Stimulated activated CD8-positive, alpha-beta memory T cell treated with anti-CD3 and anti-CD28 coated beads, Interleukin-7, amount 100 ng/mL, for 4 hours (primary cell): ENCODE measurements at regions not wholly inside any gene's neighbourhood (a gene's known extent, or its start where the extent isn't known, plus 50 kb on each side); places are given as distances from the start of the nearest gene placed in this dataset.
"Not testable (repeated sequence)": the region's sequence is repeated elsewhere in the genome, so short reads cannot be mapped to it uniquely, and the experiment has no call there.

Experiments
- DNase-seq, 2 donors: peaks; one replicate each; pipeline ENCODE4 v3.0.0-alpha.2; 2020; ENCODE audit warnings: low read depth in 2 of 2

DNA sequence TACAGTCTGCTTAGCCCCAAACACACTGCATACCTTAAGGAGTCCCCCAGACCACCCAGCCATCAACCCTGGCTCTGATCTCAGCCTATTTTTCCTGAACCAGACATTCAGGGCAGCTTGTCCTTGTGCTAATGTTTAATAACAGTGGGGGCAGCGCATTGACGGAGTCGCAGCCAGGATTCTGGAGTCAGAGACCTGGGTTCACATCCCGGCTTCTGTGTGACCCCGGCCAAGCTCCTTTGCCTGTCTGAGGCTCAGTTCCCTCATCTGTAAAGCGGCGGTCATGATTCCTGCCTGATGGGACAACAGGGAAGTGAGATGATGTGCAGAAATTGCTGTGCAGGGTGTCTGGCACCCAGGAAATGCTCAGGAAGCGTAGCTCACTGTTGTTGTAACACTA, 63.1 kb downstream of the MATN1 start:
- no peak for DNase-seq

DNA sequence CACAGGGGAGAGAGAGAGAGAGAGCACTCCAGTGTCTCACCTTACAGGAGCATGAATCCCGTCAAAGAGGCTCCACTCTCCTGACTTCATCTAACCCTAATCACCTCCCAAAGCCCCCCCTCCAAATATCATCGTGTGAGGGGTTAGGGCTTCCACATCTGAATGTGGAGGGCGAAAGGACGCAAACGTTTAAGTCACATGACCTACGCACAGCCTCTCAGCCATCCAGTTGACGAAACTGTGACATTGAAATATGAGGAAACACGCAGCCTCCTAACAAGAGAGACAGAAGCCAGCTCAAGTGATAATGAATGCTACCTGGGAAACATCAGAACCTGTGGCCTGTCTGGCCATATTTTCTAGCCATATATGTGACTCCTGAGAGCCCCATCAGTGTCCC, 63.7 kb downstream of the MATN1 start:
- no peak for DNase-seq

DNA sequence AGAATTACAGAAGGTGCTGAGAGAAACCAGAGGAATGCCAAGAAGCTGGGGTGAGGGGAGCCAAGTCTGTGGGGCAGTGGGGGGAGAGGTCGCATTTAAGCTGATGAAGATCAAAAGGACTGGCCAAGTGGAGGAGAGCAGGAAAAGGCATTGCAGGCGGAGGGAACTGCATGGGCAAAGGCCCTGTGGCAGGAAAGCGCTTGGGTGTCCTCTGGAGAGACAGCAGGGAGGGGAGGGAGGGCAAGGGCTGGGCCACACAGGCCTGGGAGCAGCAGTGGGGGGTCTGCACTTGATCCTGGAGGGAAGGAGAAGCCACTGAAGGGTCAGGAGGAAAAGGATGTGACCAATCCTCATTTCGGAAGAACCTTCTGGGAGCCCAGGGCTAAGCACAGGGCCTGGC, 65.0 kb downstream of the MATN1 start:
- not testable (repeated sequence) for DNase-seq

DNA sequence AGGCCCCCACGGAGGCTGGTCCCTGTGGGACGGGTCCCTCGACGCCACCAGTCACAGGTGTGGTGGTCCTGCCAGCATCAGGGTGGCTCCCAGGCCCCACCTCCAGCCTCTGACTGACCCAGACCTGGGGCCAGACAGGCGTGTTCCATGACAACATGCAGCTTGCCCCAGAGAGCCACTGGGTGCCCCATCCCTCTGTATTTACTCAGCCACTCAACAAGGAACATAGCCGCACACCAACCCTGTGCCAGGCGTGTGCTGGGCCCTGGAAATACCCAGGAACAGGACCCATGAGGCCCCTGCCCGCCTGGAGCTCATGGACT, 65.4 kb downstream of the MATN1 start:
- no peak for DNase-seq

DNA sequence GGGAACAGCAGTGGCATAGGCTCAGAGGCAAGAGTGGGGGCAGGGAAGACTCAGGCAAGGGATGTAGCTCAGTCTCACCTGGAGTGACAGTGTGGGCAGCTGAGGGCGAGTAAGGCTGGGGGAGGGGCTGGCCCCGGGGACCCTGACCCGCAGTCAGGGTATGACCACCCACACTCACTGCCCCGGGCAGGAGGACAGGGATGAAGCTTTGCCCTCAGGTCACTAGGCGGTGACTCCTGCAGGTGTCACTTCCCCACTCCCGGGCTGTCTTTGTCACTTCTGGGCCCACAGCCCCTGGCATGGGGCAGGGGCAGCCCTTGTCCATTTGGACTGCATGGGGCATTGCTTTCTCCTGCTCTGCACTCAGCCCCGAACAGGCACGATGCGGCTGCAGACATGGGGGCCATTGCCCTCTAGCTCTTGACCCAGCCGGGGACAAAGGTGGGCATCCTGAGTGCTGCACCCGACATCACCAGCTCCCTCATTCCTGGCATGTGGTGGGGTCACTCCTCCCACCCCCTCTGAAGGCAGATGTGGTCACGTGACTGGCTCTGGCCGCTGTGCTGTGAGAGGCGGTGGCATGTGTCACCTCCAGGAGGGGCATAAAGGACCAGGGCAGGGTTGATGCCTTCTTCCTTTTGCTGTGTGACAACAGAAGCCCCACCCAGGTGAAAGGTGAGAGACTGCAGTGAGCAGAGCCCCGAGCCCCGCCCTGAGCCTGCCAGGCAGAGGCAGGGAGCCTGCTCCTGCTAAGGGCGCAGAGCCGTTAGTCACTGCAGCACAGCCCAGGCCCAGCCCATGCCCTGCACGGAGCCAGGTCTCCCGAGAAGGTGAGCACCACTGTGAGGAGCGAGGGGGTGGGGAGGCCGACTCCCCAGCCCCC, 66.0 kb downstream of the MATN1 start:
- DNase-seq: no peak

DNA sequence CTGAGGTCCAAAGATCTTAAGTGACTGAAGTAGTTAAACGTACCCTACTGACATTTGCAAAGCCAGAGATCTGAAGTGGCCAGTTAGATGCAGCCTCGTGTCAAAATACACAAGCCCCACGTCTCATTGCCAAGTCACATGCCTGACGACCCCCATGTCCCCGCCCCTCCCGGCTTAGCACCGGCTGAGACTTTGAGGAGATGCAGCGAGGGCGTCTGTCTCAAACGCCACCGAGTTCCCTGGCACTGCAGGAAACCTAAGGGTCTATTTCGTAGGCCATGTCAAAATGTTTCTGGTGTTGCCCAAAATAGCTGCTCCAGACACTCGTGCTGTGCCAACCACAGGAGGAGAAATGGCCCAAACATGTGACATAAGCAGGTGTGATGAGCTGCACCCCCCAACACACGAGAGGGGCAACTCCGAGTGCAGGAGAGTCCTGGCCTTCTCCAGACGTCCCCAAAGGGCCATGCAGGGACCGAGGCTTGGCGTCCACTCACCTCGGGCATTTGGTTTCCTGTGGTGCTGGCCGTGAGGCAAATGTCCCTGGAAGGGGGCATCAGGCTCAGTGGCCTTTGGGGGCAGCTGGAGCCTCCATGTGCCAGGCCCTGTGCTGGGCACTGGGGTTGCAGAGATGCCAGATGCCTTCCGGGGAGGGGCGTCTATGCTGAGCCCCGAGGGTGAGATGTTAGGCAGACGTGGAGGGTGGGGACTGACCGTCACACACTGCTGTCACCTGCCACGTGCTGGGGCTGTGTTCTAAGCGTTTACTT, 67.0 kb downstream of the MATN1 start:
- no peak for DNase-seq

DNA sequence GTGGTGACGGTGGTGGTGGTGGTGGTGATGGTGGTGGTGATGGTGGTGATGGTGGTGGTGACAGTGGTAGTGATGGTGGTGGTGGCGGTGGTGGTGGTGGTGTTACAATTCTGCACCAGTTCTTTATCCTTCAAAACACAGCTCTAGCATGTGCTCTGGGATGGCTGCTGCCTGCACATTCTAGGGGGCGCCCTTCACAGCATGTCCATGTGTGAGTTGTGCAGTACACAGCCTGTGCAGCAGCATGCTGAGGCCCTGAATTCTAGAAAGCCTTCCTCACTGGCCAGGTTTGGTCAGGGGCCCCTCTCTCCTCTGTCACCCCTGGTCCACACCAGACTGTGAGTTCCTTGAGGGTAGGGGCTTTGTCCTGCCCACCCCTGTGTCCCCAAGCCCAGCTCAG, 67.7 kb downstream of the MATN1 start:
- DNase-seq: no peak

DNA sequence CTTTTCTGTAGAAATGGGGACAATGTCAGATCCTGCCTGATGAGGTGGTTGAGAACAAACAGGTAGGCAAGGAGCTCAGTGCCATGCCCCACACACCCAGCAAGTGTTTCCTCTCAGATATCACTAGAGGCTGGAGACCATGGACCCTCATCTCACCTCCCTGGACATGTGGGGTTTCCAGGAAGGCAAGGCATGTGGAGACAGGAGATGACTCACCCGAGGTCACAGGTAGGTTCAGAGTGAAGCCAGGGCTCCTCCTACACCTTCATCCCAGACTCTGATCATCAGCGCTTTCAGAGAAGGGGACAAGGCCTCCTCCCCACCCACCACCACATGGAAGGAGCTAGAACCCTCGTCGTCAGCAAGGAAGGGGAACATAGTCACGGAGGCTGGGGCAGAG, 69.2 kb downstream of the MATN1 start:
- no peak for DNase-seq

DNA sequence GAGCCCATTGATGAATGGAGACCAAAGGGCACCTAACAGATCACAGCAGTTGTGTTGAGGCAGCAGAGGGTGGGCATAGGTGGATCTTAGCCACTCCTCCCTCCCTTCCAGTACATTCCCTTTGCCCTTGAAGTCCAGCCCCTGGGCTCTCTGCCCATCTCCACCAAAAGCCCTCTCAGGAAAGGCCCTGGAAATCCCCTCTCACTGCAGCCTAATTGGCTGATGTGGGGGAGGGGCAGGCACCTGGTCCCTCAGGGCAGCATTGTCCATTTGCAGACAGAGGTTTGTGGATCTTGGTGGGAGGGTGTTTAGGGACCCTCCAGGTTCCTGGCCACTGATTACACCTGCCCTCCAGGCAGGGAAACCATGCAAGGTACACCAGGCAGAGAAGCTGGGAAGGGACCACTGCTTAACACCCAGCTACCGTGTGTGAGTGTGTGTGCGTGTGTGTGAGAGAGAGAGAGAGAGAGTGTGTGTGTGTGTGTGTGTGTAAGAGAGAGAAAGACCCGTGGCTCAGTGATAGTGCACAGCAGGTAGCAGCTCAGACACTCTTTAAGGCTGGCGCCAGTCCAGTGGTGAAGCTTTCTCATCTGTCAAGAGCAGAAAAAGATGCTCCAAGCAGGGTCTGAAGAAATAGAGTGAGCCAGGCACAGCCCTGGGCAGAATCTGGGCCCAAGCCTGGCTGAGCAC, 71.1 kb downstream of the MATN1 start:
- DNase-seq: no peak

DNA sequence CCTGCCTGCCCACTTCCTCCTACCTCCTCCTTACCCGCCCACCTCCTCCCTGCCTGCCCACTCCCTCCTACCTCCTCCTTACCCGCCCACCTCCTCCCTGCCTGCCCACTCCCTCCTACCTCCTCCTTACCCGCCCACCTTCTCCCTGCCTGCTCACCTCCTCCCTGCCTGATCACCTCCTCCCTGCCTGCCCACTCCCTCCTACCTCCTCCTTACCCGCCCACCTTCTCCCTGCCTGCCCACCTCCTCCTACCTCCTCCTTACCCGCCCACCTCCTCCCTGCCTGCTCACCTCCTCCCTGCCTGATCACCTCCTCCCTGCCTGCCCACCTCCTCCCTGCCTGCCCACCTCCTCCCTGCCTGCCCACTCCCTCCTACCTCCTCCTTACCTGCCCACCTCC, 72.0 kb downstream of the MATN1 start:
- not testable (repeated sequence) for DNase-seq

DNA sequence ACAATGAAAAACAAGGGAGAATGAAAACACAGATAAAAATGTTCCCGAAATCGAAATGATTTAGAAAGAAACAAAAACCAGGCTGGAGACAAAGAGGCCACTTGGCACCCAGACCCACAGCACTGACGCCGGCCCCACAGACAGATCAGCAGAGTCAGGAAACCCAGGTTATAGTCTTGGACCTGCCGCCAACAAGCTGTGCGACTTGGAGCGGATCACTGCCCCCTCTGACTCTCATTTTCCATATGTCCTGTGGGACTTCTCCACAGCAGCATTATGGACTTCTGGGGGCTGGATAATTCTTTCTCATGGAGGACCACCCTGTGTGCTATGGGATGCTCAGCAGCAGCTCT, 72.4 kb downstream of the MATN1 start:
- no peak for DNase-seq

DNA sequence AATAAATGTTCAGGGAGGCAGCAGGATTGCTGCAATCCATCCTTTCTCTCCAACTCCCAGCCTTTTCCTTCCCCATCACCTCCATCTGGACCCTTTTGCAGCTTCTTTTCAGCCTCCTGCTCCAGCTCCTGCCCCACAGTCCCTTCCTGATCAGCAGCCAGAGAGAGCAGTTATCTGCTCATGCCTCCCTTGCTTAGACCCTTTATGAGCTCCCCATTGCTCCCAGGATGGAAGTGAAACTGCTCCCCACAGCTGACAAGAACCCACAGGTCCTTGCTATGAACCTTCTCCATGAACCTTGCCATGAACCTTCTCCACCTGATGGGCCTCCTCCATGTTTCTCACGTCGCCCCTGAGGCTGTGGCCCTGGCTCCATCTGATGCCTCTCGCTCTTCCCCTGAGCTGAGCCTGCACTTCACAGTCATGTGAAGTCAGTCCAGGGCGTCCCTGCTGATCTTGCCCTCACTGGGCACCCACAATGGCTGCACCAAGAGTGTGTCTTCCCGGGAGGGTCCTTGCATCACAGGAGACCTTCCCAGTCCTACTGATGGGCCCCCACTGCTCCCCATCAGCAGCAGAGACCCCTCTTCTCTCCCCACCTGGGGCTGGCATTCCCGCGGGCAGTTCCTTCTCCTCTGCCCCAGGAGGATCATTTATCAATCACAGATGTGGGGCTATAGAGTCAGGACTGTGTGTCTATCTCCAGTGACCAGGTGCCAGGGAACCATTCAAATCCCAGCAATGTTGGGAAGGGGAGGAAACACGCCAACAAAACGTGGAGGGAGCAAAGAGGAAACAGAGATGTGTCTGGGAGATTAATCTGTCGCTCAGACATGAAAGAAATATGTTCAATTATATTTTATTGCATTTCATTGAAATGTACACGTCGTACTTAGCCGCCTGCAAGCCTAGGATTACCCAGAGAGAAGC, 73.1 kb downstream of the MATN1 start:
- no peak for DNase-seq

DNA sequence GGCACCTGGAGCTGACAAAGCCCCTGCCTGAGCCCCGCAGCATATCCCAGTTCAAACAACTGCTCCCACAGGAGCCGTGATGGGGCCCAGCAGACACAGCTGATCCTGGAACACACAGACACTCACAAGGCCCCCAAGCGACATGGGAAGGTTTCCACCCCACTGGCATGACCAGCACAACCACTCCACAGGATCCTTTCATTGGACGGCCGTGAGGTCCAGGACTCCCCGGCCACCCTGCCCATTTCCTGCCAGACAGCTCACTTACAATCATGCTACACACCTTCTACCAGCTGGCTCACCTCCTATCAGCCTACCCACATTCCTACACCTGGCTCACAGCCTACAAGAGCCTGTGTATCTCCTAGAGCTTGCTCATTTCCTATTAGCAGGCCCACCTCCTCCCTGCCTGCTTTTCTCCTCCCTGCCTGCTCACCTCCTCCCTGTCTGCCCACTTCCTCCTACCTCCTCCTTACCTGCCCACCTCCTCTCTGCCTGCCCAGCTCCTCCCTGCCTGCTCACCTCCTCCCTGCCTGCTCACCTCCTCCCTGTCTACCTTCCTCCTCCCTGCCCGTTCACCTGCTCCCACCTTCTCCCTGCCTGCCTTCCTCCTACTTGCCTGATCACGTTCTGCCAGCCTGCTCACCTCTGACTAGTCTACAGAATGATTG, 73.9 kb downstream of the MATN1 start:
- DNase-seq: no peak

DNA sequence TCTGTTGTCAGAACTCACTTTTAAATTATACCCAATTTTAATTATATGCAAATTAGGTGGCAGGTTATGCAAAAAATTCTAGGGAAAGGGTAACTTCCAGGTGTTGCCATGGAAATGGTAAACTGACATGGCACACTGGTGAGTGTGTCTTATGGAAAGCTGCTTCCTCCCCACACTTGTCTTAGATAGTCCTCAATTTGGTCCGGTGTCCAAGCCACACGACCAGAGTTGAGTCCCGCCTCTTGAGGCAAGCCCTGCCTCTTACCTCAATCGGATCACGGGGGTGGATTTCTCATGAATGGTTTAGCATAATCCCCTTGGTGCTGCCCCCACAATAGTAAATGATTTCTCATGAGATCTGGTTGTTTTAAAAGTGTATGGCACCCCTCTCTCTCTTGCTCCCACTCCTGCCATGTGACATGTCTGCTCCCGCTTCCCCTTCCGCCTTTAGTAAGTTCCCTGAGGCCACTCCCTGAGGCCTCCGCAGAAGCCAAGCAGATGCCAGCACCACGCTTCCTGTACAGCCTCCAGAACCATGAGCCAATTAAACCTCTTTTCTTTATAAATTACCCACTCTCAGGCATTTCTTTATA, 74.9 kb downstream of the MATN1 start:
- no peak for DNase-seq

DNA sequence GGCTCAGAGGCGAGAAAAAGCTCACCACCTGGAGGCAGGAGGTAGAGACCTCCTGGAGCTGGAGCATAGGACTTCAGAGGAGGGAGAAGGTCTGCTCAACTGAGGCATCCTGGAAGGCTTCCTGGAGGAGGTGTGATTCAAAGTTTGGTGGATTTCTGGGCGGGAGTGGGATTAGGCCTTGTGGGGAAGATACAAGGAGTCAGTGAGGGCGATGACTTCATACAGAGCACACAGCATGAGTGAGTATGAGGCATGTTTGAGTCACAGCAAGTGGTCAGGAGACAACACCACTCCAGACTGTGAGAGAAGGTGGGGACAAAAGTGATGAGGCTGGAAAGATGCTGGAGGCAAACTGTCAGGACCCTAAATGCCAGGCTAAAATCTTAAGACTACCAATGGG, 77.6 kb downstream of the MATN1 start:
- no peak for DNase-seq

DNA sequence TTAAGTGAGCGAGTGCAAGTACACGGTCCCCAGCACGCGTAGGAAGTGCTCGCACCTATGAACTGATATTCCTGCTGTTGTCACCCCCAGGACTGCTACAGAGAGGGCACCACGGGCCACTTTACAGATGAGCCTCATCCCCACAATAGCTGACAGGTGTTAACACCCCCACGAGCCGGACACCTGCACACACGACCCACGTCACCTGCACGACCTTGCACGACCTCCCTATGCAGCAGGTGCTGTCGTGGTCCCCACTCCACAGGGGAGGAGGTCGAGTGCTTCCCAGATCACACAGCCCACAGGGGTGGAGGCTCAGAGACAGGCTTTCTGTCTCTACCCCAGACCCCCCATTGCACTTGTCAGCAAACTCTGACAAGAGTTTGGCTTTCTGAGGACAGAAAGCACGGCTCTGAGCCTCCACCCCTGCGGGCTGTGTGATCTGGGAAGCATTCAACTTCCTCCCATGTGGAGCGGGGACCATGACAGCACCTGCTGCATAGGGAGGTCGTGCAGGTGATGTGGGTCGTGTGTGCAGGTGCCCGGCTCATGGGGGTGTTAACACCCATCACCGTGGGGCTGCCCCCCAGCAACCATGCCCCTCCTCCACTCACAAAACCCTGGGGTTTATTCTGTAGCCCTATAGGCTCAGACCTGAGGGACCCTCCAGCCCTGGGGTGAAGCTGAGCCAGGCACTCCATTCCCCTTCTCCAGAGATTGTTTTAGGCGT, 80.8 kb downstream of the MATN1 start:
- no peak for DNase-seq

DNA sequence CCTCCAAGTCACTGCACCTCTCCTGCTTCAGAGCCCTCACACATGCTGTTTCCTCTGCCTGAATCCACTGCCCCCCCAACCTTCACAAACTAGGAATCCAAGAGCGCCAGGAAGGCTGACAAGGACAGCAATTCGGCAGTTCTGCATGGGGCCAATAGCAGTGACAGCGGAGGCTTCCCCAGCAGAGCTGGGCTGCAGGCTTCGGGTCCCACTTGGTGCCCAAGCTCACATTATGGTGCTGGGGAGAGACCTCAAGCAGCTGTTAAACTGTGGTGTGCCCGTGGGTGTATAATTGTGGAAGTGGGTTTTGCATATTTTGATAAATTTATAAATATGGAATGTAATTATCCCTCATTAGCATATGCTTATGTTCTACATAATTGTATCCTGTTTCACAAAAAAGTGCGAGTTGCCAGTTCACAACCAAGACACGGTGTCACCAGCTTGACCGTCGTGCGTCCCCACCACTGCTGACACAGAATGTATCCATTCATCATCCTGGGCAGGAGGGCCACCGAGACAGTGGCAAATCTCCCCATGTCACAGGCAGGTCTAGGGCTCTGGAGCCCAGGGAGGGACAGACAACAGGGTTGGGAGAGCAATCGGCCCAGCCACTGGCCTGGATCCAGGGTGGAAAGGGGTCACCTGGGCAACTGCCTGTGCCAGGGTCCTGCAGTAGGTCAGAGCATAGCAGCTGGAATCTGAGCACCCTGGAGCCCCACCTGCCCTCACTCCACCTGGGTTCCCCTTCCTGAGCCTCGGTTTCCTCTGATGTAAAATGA, 81.6 kb downstream of the MATN1 start:
- DNase-seq: no peak

DNA sequence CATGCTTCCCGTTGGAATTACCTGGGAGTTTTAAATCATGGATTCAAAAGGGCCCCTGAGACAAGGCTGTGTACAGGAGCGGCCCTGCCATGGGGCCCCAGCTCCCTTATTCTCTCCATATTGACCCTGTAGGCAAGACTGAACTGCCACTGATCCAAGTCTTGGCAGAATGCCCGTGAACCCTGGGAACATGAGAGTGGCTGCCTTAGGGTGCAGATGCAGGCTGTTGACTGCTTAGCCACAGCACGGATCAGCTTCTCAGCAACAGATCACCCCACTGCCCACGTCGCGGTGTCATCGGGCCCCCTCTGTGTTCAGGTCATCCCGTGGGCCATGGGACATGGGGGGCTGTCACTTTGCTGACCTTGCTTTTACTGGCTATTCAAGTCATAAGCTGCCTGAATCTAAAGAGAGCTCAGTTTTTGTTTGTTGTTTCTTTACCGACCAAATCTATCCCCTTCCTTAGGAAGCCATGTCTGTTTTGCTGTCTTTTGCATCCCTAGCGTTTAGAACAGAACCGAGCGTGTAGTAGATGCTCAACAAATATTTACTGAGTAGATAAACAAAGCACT, 83.4 kb downstream of the MATN1 start:
- DNase-seq: no peak

DNA sequence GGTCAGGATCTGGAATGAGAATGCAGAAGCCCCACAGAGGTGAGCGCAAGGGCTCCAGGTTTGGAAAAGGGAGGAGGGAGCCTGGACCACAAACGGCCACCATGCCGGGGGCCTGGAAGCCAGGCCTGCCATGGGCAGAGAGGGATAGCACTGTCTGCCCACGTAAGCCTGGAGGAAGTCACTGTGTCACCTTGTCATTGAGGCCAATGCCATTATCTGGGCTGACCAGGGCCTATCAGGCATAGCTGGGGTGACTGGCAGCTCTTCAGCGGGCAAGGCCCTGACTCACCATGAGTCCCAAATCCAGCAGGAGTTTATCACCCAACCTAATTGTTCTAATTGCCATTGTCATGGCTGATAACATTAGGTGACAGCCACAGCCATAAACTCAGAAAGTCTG, 84.6 kb downstream of the MATN1 start:
- DNase-seq: no peak
